IPS-20b (cell line): ENCODE measurements at regions not wholly inside any gene's neighbourhood (a gene's known extent, or its start where the extent isn't known, plus 50 kb on each side); places are given as distances from the start of the nearest gene placed in this dataset.
"Not testable (repeated sequence)": the region's sequence is repeated elsewhere in the genome, so short reads cannot be mapped to it uniquely, and the experiment has no call there.

ENCODE experiments used
- H3K27ac ChIP-seq: one replicate; pipeline ENCODE4 v1.5.1; 2013; ENCODE audit warnings: low read length
- H3K27me3 ChIP-seq: 2 replicates; pipeline ENCODE4 v1.6.1; 2013; ENCODE audit warnings: mild to moderate bottlenecking, low read length, inconsistent platforms; ENCODE audit not compliant: insufficient read depth
- H3K36me3 ChIP-seq: 2 replicates; pipeline ENCODE4 v1.6.1; 2013; ENCODE audit warnings: low read depth, mild to moderate bottlenecking, inconsistent platforms, low read length, moderate library complexity; ENCODE audit not compliant: insufficient read depth
- H3K4me1 ChIP-seq: 2 replicates; pipeline ENCODE4 v1.6.1; 2013; ENCODE audit warnings: mild to moderate bottlenecking, control low read depth, inconsistent platforms, low read length, moderate library complexity; ENCODE audit not compliant: insufficient read depth
- H3K4me3 ChIP-seq: 2 replicates; pipeline ENCODE4 v1.5.1; 2013; ENCODE audit warnings: mild to moderate bottlenecking, low read length, inconsistent platforms
- H3K9ac ChIP-seq: 2 replicates; pipeline ENCODE4 v1.6.1; 2013; ENCODE audit warnings: low read depth, mild to moderate bottlenecking, inconsistent platforms, low read length, moderate library complexity
- H3K9me3 ChIP-seq: 2 replicates; pipeline ENCODE4 v1.6.1; 2013; ENCODE audit warnings: mild to moderate bottlenecking, low read depth, low read length, inconsistent platforms; ENCODE audit not compliant: insufficient read depth

DNA sequence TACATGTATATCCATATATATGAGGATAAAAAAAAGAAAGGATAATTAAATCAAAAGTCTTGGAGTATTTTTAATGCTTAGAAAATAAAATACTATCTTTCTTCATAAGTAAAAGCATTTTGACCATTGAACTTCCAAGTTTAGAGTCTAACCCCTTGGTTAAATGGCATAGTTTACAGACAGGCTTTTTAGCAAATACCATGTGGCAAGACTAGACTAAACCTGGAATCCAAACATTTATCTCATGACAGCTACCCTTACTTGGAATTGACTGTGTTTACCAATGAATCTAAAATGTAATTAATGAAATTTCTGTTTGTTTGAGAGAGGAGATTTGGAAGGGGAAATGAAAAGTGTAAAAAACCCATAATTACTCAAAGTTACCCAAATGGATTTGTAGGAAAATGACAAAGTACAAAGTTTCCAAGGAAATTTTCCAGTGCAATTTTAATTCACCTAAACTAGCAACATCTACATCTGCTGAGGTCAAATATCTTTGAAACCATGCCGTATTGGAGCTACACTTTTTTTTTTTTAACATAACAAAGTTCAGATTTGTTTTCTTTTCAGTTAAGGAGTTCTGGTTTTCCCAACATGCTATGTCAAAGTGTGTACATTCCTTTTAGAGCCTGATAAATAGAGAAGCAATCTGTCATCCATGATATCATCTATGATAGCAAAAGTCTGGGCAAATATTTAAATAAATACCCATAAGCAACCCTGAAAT lies 272.1 kb upstream of the DAB2 start:
- Histone ChIP-seq H3K27me3 (no peaks in the 10 kb centered on the region), H3K36me3 (no peaks in the 10 kb centered on the region), H3K4me3 (no peak overlapping the region), H3K4me1 (no peaks in the 10 kb centered on the region), H3K27ac (no peak overlapping the region), H3K9me3 (no peaks in the 10 kb centered on the region), H3K9ac (no peak overlapping the region)

GRCh38 chr5:39691993-39692392 lies 267.2 kb upstream of the DAB2 start:
- H3K27ac ChIP-seq, result no peak overlapping the region
- H3K9ac ChIP-seq, result no peak overlapping the region
- H3K36me3 ChIP-seq, result no peaks in the 10 kb centered on the region
- no peaks in the 10 kb centered on the region for H3K4me1 ChIP-seq
- no peak overlapping the region for H3K4me3 ChIP-seq
- peaks cover 15% of the 10 kb centered on the region for H3K9me3 ChIP-seq
- no peaks in the 10 kb centered on the region for H3K27me3 ChIP-seq

DNA sequence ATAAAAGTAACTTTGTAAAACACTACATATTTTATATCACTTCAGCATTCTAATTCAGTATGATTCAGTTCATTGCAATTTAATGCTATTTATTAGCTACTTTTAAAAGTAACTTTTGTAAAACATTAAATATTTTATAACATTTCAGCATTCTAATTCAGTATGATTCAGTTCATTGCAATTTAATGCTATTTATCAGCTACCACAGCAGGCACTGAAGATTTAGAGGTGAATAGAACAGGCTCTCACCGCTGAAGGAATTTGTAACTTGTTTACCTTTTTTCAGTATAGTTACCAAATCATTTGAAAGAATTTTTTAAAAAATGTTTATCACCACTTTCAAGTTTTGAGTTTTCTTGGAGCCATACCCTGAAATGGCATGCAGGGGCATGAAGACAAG lies 266.4 kb upstream of the DAB2 start:
- Histone ChIP-seq H3K4me3 (no peak overlapping the region), H3K9me3 (peaks cover 15% of the 10 kb centered on the region), H3K27me3 (no peaks in the 10 kb centered on the region), H3K36me3 (no peaks in the 10 kb centered on the region), H3K9ac (no peak overlapping the region), H3K4me1 (no peaks in the 10 kb centered on the region), H3K27ac (no peak overlapping the region)

DNA sequence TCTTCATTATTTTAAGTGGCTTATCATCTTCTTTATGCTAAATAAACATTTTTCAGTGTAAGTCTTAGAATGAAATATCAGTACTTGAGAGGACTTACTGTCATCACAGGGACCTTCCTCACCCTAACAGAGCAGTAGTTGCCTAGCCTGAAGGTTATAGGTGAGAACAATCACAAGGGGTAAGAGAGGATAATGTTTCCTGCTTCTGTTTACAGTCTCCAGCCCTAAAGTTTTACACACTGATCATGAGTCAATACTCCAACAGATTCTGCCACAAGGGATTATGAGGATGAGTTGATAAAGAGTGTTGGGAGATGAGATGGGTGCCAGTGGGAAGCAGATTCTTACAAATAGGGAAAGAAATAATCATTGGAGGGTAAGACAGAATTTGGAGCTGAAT lies 265.1 kb upstream of the DAB2 start:
- H3K4me3 ChIP-seq, result no peak overlapping the region
- H3K9me3 ChIP-seq, result peaks cover 15% of the 10 kb centered on the region
- no peak overlapping the region for H3K9ac ChIP-seq
- H3K36me3 ChIP-seq, result no peaks in the 10 kb centered on the region
- H3K4me1 ChIP-seq, result no peaks in the 10 kb centered on the region
- no peak overlapping the region for H3K27ac ChIP-seq
- no peaks in the 10 kb centered on the region for H3K27me3 ChIP-seq

GRCh38 chr5:39687924-39688323 lies 263.1 kb upstream of the DAB2 start:
- not testable (repeated sequence) for H3K4me1 ChIP-seq, H3K4me3 ChIP-seq, H3K36me3 ChIP-seq, H3K27me3 ChIP-seq, H3K9ac ChIP-seq, H3K27ac ChIP-seq
- peaks cover 15% of the 10 kb centered on the region for H3K9me3 ChIP-seq

- Histone ChIP-seq H3K27ac (no peak overlapping the region), H3K9me3 (no peaks in the 10 kb centered on the region), H3K27me3 (no peaks in the 10 kb centered on the region), H3K4me1 (no peaks in the 10 kb centered on the region), H3K9ac (no peak overlapping the region), H3K4me3 (no peak overlapping the region), H3K36me3 (no peaks in the 10 kb centered on the region)
Observed at GRCh38 chr5:39680213-39680612, 255.4 kb upstream of the DAB2 start.

DNA sequence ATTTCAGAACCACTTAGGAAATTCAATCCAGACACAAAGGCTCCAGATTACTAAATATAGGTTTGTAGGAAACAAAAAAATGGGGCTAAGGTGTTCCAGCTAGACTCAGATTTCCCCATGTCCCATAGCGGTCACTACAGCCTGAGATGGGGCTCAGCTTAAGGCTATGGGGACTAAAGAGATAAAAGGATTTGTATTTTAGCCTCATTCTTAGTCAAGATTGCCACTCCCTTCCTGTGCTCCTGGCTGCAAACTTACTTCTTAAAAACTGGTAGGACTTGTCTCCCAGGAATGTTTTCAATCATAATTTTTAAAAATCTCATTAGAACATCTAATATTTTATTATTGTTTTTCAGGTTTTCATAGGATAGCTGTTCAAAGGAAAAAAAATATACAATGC lies 253.8 kb upstream of the DAB2 start:
- Histone ChIP-seq H3K36me3 (no peaks in the 10 kb centered on the region), H3K9me3 (no peaks in the 10 kb centered on the region), H3K27ac (no peak overlapping the region), H3K4me3 (no peak overlapping the region), H3K9ac (no peak overlapping the region), H3K4me1 (no peaks in the 10 kb centered on the region), H3K27me3 (no peaks in the 10 kb centered on the region)

GRCh38 chr5:39675676-39676075 lies 250.9 kb upstream of the DAB2 start:
- Histone ChIP-seq H3K27me3 (no peaks in the 10 kb centered on the region), H3K27ac (no peak overlapping the region), H3K9ac (no peak overlapping the region), H3K4me3 (no peak overlapping the region), H3K9me3 (no peaks in the 10 kb centered on the region), H3K4me1 (peaks cover 4% of the 10 kb centered on the region; the same call in 1 of the 2 replicates), H3K36me3 (no peaks in the 10 kb centered on the region)

- no peak overlapping the region for H3K4me3 ChIP-seq
- no peaks in the 10 kb centered on the region for H3K36me3 ChIP-seq
- H3K9ac ChIP-seq, result no peak overlapping the region
- H3K27ac ChIP-seq, result no peak overlapping the region
- peaks cover 6% of the 10 kb centered on the region; the same call in 1 of the 2 replicates for H3K4me1 ChIP-seq
- H3K9me3 ChIP-seq, result no peaks in the 10 kb centered on the region
- H3K27me3 ChIP-seq, result no peaks in the 10 kb centered on the region
Observed at GRCh38 chr5:39674209-39675082, 249.7 kb upstream of the DAB2 start.

DNA sequence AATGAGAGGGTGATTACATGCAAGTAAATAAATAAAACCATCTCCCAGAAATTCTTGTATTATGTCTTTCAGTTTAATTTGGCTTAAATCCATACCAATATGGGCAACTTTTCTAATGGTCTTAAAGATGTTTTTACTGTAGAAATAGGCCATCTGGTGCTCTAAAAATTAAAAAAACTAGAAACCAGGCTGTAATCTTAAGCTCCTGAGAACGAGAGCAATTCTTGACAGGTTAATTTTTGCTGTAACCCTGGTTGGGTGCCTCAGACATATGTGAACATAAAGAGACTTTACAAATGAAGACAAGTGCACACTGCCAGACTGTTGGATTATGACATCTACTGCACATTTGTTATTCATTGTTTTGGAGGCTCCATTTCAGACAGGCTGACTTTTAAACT lies 246.8 kb upstream of the DAB2 start:
- H3K36me3 ChIP-seq, result no peaks in the 10 kb centered on the region
- no peak overlapping the region for H3K27ac ChIP-seq
- no peaks in the 10 kb centered on the region for H3K9me3 ChIP-seq
- no peak overlapping the region for H3K4me3 ChIP-seq
- peaks cover 6% of the 10 kb centered on the region; the same call in 1 of the 2 replicates for H3K4me1 ChIP-seq
- H3K27me3 ChIP-seq, result no peaks in the 10 kb centered on the region
- H3K9ac ChIP-seq, result no peak overlapping the region

DNA sequence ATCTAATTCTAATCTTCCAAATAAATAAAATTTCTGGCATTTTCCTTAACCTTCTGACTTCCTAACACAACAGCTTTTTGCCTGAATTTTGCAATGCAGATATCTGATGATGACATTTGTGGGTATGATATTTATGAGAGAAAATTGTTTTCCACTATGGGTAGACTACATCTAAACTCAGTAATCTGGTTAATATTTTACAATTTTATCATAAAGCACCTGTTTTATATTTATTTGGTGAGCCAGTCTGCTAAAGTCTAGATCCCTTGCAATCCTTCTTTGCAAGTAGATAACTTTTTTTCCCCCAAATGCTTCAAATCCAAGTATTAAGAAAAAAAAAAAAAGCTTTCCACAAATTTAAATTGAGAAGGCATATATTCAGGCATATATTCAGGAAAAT lies 246.2 kb upstream of the DAB2 start:
- H3K9me3 ChIP-seq, result no peaks in the 10 kb centered on the region

GRCh38 chr5:39670391-39670790 lies 245.6 kb upstream of the DAB2 start:
- Histone ChIP-seq H3K9ac (no peak overlapping the region), H3K4me3 (no peak overlapping the region), H3K9me3 (no peaks in the 10 kb centered on the region), H3K27me3 (no peaks in the 10 kb centered on the region), H3K27ac (no peak overlapping the region), H3K36me3 (no peaks in the 10 kb centered on the region), H3K4me1 (peaks cover 6% of the 10 kb centered on the region; the same call in 1 of the 2 replicates)

More for the DNA sequence above, 246.2 kb upstream of the DAB2 start:
- H3K36me3 ChIP-seq, result no peaks in the 10 kb centered on the region
- no peaks in the 10 kb centered on the region for H3K27me3 ChIP-seq
- H3K9ac ChIP-seq, result no peak overlapping the region
- no peak overlapping the region for H3K4me3 ChIP-seq
- no peak overlapping the region for H3K27ac ChIP-seq
- peaks cover 6% of the 10 kb centered on the region; the same call in 1 of the 2 replicates for H3K4me1 ChIP-seq
